Mucosa of descending colon (tissue), 3 donors: ENCODE measurements at regions not wholly inside any gene's neighbourhood (a gene's known extent, or its start where the extent isn't known, plus 50 kb on each side); places are given as distances from the start of the nearest gene placed in this dataset.

ENCODE experiments used
- ATAC-seq: fragments of 200-7000 bp; cut with Tn5 transposase; one replicate; pipeline ENCODE4 v1.9.1; 2020; ENCODE audit warnings: mild to moderate bottlenecking, moderate library complexity
- DNase-seq, 3 donors: peaks; one replicate each; pipeline ENCODE4 v3.0.0-alpha.2; 2020
- H3K36me3 ChIP-seq: fragments of 200-600 bp; one replicate; pipeline ENCODE4 v1.8.0; 2021; ENCODE audit warnings: low read depth, mild to moderate bottlenecking
- H3K4me1 ChIP-seq: fragments of 200-600 bp; one replicate; pipeline ENCODE4 v1.8.0; 2021; ENCODE audit warnings: low read depth, mild to moderate bottlenecking
- H3K4me3 ChIP-seq: fragments of 200-600 bp; one replicate; pipeline ENCODE4 v1.8.0; 2021; ENCODE audit warnings: mild to moderate bottlenecking
- H3K9me3 ChIP-seq: fragments of 200-600 bp; one replicate; pipeline ENCODE4 v1.8.0; 2021; ENCODE audit warnings: mild to moderate bottlenecking
- intact Hi-C, 2 donors: fragments of 100-400 bp; cut with DNase I in 1 of 2; cut with micrococcal nuclease in 1 of 2; formaldehyde crosslinking; loops; one replicate each; pipeline versions ENCODE4 v1.11.0 to v1.11.1; 2022; cut with DNase I, micrococcal nuclease
- TF ChIP-seq, protein P1 (sequence below): fragments of 200-600 bp; IDR thresholded peaks from one replicate; pipeline ENCODE4 v1.8.0; 2022; ENCODE audit warnings: antibody characterized with exemption, mild to moderate bottlenecking
- donor health status: DM: no; HTN: no; CAD: no; lungs with moderate emphysema.
- donor health status: DM: no; HTN: no; CAD: no.
- donor health status: DM: no; HTN: yes; CAD: no.

DNA sequence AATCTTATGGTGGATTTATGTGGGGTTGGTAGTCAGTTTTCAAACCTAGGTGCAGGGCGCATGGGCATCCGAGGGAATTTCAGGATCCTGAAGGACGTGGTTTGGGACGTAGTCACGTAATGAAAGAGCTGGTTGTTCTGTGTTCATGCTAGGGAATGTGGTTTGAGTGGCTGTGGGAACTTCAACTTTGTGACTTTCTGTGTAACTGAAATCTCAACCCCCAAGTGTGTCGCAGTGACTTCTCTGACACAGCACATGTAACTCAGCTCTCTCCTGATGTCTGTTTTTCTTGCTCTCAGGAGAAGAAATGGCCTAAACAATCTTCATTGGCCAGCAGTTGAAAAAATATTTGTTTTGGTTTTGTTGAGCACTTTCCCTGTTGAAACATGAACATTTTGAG lies 199.0 kb downstream of the PTEN start:
- TF ChIP-seq, protein P1, sequence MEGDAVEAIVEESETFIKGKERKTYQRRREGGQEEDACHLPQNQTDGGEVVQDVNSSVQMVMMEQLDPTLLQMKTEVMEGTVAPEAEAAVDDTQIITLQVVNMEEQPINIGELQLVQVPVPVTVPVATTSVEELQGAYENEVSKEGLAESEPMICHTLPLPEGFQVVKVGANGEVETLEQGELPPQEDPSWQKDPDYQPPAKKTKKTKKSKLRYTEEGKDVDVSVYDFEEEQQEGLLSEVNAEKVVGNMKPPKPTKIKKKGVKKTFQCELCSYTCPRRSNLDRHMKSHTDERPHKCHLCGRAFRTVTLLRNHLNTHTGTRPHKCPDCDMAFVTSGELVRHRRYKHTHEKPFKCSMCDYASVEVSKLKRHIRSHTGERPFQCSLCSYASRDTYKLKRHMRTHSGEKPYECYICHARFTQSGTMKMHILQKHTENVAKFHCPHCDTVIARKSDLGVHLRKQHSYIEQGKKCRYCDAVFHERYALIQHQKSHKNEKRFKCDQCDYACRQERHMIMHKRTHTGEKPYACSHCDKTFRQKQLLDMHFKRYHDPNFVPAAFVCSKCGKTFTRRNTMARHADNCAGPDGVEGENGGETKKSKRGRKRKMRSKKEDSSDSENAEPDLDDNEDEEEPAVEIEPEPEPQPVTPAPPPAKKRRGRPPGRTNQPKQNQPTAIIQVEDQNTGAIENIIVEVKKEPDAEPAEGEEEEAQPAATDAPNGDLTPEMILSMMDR, result no peak
- Histone ChIP-seq H3K9me3 (no peaks in the 10 kb centered on the region), H3K36me3 (no peaks in the 10 kb centered on the region), H3K4me3 (no peak overlapping the region), H3K4me1 (peaks cover 7% of the 10 kb centered on the region)
- peak; percentile 10 for ATAC-seq
- DNase-seq, result no peak
- intact Hi-C loops, result no loop called here

DNA sequence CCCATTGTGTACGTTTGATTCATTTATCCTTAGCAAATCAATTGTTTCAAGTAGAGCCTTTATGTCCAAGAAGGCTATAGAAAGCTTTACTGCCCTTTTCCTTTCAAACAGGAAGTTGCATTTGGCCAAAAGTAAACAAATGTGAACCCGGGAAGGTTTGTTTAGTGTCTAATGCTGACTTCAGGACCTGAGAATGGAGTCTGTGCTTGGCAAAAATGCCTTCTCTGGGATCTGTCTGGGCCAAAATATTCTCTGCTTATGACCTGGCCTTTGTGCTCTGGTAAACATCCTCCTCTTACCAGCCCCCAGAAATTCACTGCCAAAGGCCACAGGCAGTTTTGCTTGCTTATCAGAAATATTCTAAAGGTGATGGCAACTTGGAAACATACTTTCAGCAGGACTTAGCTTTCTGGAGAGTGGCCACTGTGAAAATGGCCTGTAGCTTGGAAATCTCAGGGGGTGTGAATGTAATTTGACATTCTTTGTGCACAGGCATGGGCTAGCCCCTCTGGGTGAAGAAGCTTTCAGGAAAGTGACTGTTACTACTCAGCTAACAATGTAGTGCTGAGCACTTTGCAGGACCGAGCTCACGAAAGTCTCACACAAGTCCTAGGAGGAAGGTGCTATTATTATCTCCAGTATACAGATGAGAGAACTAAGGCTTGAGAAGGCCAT lies 199.5 kb downstream of the PTEN start:
- DNase-seq, result no peak
- Histone ChIP-seq H3K9me3 (no peaks in the 10 kb centered on the region), H3K4me1 (peaks cover 7% of the 10 kb centered on the region), H3K4me3 (no peak overlapping the region), H3K36me3 (no peaks in the 10 kb centered on the region)
- TF ChIP-seq, protein P1, result no peak
- intact Hi-C loops, result no loop called here
- peak; percentile 20 for ATAC-seq

DNA sequence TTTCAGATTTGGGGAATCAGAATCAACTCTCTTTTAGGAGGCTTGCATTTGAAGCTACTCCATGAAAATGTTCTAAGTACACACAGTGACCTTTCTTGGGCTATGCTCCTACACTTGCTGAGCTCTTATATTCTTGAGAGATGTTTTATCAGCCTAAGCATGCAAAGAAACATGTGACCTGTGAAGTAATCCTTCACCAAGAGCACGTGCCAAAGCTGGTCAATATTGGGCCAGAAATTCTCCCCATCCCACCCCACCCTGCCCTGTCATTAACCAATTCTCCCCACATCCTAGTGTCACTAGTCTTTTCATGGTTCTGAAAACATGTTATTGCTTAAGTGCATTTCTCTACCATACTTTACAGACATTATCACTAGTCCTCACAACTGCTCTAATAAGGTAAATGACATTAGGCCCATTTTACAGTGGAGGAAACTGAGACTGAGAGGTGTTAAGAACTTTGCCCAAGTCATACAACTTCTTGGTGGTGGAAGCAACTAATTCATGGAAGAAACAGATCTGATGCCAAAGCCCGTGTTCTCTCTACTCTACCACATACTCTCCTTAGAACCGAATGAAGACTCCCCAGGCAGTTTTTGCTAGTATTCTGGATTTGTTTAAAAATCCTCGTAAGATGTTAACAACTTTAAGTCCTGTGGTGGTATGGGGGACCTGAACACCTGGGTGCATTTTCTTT lies 200.6 kb downstream of the PTEN start:
- H3K4me3 ChIP-seq, result no peak overlapping the region
- no peaks in the 10 kb centered on the region for H3K36me3 ChIP-seq
- intact Hi-C loops, result no loop called here
- peaks cover 7% of the 10 kb centered on the region for H3K4me1 ChIP-seq
- TF ChIP-seq, protein P1, result no peak
- no peak for DNase-seq
- H3K9me3 ChIP-seq, result no peaks in the 10 kb centered on the region
- no peak for ATAC-seq

DNA sequence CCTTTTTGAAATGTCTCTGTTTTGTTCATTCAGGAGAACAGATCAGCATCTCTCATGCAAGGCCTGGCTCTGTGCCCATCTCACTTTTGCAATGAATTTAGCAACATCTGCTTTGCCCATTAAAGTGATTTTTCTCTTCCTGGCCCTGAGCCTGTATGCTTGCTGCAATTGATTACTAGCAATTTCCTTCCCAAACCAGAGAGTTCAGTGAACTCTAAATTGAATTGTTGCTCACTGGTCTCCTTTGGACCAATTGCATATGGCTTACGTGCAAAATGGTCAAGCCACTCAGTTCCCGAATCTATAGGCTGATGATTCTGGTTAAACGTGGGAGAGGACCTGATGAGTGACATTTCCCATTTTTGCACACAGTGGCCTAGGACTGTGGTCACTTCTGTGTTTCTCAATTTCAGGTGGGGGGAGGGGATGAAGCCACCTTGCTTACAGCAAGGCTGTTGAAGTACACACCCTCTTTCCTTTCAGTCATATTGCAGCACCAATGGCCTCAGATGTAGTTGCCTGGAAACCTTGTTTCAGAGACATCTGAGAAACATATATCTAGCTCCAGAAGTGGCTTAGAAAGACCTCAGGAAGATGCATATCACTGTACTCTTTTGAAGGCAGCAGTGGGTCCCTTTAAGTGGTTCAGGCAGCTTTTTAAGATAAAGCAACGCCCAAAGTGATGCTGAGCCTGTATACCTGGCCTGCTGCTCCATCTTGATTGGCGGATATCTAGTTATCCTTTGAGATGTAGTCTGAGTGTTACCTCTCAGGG lies 201.4 kb downstream of the PTEN start:
- DNase-seq (peak in 1 of 3 donors; percentile 50), ATAC-seq (peak; percentile 50)
- no peaks in the 10 kb centered on the region for H3K36me3 ChIP-seq
- intact Hi-C loops, result no loop called here
- TF ChIP-seq, protein P1, result no peak
- H3K4me3 ChIP-seq, result no peak overlapping the region
- peaks cover 7% of the 10 kb centered on the region for H3K4me1 ChIP-seq
- no peaks in the 10 kb centered on the region for H3K9me3 ChIP-seq

DNA sequence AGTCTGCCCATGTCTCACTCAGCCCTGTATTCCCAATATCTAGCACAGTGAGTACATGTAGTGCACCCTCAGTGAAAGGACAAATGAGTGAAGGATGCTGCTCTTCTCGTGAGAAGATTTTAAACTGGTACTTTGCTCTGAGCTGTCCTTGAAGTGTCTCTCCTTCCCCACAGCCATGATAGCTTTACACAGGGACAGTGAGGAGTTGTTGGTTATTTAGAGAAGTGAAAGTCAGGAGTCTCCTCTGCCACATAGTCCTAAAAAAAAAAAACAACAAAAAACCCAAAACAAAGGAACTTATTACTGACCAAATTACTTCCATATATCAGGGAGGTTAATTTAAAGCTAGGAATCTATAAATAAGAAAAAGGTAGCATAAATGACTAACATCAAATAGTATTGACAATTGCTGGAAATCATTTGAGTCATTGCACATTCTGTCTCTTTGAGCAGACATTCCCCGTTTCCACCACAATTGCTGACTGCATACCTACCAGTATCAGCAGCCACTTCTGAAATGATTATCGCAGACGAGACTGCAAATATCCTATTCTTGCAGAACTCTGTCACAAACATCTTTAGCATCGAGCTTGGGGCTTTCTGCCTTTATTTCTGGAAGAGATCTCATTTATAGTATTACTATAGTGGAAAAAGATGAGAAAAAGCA lies 202.1 kb downstream of the PTEN start:
- Histone ChIP-seq H3K36me3 (no peaks in the 10 kb centered on the region), H3K4me1 (peaks cover 7% of the 10 kb centered on the region), H3K4me3 (no peak overlapping the region), H3K9me3 (no peaks in the 10 kb centered on the region)
- TF ChIP-seq, protein P1, result no peak
- intact Hi-C loops, result no loop called here
- DNase-seq (no peak), ATAC-seq (no peak)
